ENCODE measurements at regions not wholly inside any gene's neighbourhood (a gene's known extent, or its start where the extent isn't known, plus 50 kb on each side); places are given as distances from the start of the nearest gene placed in this dataset.

DNA sequence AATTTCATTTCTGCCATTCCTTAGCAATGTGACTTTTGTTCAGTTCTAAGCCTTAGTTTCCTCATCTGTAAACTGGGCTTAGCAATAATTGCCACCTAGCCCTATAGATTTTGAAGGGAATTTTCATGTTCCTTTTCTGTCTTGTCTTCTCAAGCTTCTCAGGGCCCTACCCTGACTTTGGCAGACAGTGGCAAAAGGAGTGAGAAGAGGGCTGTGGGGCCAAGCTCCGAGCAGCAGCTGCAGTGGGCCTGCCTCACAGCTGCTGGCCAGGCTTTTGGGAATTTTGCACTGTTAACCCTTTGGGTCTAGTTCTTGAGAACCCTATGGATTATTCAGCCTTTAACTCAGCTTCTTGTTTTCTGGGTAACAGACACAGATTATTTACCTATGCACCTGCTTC is 67.6 kb upstream of the IGSF1 start:
- Mint-ChIP-seq H3K27ac (no peak overlapping the region), H3K36me3 (ENCODE audit: insufficient read depth) (no peaks in the 10 kb centered on the region), H3K27me3 (no peaks in the 10 kb centered on the region), H3K9me3 (ENCODE audit: low read depth) (peaks cover 2% of the 10 kb centered on the region), H3K4me1 (ENCODE audit: low read depth) (no peaks in the 10 kb centered on the region), H3K4me3 (ENCODE audit: low read depth) (no peak overlapping the region)
- TF ChIP-seq, protein P1, sequence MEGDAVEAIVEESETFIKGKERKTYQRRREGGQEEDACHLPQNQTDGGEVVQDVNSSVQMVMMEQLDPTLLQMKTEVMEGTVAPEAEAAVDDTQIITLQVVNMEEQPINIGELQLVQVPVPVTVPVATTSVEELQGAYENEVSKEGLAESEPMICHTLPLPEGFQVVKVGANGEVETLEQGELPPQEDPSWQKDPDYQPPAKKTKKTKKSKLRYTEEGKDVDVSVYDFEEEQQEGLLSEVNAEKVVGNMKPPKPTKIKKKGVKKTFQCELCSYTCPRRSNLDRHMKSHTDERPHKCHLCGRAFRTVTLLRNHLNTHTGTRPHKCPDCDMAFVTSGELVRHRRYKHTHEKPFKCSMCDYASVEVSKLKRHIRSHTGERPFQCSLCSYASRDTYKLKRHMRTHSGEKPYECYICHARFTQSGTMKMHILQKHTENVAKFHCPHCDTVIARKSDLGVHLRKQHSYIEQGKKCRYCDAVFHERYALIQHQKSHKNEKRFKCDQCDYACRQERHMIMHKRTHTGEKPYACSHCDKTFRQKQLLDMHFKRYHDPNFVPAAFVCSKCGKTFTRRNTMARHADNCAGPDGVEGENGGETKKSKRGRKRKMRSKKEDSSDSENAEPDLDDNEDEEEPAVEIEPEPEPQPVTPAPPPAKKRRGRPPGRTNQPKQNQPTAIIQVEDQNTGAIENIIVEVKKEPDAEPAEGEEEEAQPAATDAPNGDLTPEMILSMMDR (IDR thresholded peaks at IDR 0.05; ENCODE audit: unreplicated experiment), result no peak
- no peak for DNase-seq (ENCODE audit: low spot score, unreplicated experiment)

DNA sequence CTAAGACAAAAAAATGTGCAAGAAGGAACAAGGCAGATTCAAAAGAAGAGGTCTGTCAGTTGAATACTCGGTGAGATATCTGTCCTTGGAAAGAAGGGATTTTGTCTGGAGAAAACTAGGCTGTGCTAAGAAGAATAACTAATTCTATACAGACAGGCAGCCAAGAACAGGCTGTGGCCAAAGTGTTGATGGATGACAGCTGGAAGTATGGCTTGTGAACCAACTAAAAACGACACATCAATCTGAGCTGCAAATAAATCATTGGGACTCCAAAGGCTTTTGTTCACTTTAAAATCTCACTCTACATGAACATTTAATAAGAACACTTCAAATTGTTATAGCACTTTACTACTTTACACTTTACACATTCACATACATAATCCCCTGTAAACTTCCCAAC is 70.5 kb upstream of the IGSF1 start:
- no peak overlapping the region for H3K27ac Mint-ChIP-seq
- H3K36me3 Mint-ChIP-seq (ENCODE audit: insufficient read depth), result no peaks in the 10 kb centered on the region
- DNase-seq (ENCODE audit: low spot score, unreplicated experiment), result no peak
- H3K27me3 Mint-ChIP-seq, result no peaks in the 10 kb centered on the region
- no peak overlapping the region for H3K4me3 Mint-ChIP-seq (ENCODE audit: low read depth)
- no peaks in the 10 kb centered on the region for H3K4me1 Mint-ChIP-seq (ENCODE audit: low read depth)
- H3K9me3 Mint-ChIP-seq (ENCODE audit: low read depth), result no peaks in the 10 kb centered on the region
- TF ChIP-seq, protein P1 (IDR thresholded peaks at IDR 0.05; ENCODE audit: unreplicated experiment), result no peak

DNA sequence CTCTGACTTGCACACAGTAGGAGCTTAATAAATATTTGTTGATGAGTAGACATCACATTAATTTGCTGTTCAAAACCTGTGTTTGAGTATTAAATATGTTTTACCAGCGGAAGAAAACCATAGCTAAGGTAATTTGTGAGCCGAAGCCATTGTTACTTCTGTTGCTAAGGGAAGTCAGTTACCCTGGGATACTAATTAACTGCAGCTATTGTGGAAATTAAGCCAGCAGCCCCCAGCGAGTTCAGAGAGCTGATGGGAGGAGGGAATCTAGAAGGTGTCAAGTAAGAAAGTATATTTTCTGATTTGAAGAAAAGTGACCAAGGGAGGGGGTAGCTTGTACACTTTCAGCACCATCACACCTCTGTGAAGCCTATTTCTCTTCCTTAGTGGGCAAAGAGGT is 76.7 kb upstream of the IGSF1 start:
- Mint-ChIP-seq H3K27me3 (no peaks in the 10 kb centered on the region), H3K4me3 (ENCODE audit: low read depth) (no peak overlapping the region), H3K36me3 (ENCODE audit: insufficient read depth) (no peaks in the 10 kb centered on the region), H3K27ac (no peak overlapping the region), H3K4me1 (ENCODE audit: low read depth) (peaks cover 20% of the 10 kb centered on the region), H3K9me3 (ENCODE audit: low read depth) (no peaks in the 10 kb centered on the region)
- DNase-seq (ENCODE audit: low spot score, unreplicated experiment), result no peak
- TF ChIP-seq, protein P1 (IDR thresholded peaks at IDR 0.05; ENCODE audit: unreplicated experiment), result no peak

DNA sequence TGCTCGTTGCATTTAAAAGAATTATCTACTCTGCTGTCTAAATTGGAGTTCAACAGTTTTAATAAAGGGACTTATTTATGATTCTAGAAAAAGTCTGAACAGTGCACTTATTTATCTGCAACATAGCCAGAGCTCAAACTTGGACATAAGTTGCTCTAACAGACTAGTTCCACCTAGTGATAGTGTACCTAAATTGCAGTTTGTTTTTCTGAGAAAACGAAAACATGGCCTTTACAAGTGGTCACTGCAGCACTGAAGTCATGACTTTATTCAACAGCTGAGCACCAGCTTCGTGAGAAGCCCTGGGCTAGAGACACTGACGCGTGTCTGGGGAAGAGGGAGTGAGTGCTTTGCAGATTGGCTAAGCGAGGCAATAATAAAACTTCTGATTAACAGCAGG is 77.3 kb upstream of the IGSF1 start:
- DNase-seq (ENCODE audit: low spot score, unreplicated experiment), result no peak
- Mint-ChIP-seq H3K4me1 (ENCODE audit: low read depth) (peaks cover 20% of the 10 kb centered on the region), H3K4me3 (ENCODE audit: low read depth) (no peak overlapping the region), H3K27ac (no peak overlapping the region), H3K27me3 (no peaks in the 10 kb centered on the region), H3K9me3 (ENCODE audit: low read depth) (no peaks in the 10 kb centered on the region), H3K36me3 (ENCODE audit: insufficient read depth) (no peaks in the 10 kb centered on the region)
- TF ChIP-seq, protein P1 (IDR thresholded peaks at IDR 0.05; ENCODE audit: unreplicated experiment), result peak; percentile 50

DNA sequence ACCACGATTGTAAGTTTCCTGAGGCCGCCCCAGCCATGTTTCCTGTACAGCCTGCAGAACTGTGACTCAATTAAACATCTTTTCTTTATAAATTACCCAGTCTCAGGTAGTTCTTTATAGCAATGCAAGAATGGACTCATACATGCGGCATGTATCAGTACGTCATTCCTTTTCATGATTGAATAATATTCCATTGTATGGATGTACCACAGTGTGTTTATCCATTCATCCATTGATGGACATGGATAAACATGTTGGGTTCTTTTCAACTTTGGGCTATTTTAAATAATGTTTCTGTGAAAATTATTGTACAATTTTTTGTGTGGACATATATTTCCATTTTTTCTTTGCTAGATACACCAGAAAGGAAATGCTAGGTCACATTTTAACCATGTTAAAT is 99.2 kb upstream of the IGSF1 start:
- Mint-ChIP-seq H3K9me3 (ENCODE audit: low read depth) (peaks cover 38% of the 10 kb centered on the region), H3K36me3 (ENCODE audit: insufficient read depth) (peaks cover 54% of the 10 kb centered on the region), H3K27me3 (no peaks in the 10 kb centered on the region), H3K27ac (no peak overlapping the region), H3K4me3 (ENCODE audit: low read depth) (no peak overlapping the region), H3K4me1 (ENCODE audit: low read depth) (no peaks in the 10 kb centered on the region)
- DNase-seq (ENCODE audit: low spot score, unreplicated experiment), result no peak
- TF ChIP-seq, protein P1 (IDR thresholded peaks at IDR 0.05; ENCODE audit: unreplicated experiment), result no peak
